ENCODE measurements at regions not wholly inside any gene's neighbourhood (a gene's known extent, or its start where the extent isn't known, plus 50 kb on each side); places are given as distances from the start of the nearest gene placed in this dataset.

GRCh38 chr13:107456431-107456830, 758.9 kb downstream of the LIG4 start:
- TF ChIP-seq ISL1 (CRISPR knock-in tag; IDR thresholded peaks at IDR 0.05) (no peak), ZNF565 (CRISPR knock-in tag; conservative IDR thresholded peaks at IDR 0.05; ENCODE audit: low read depth) (no peak), ZFP3 (CRISPR knock-in tag; IDR thresholded peaks at IDR 0.05) (no peak), RARB (CRISPR knock-in tag; IDR thresholded peaks at IDR 0.05) (no peak), ESRRG (CRISPR knock-in tag; IDR thresholded peaks at IDR 0.05) (no peak), SNAI2 (CRISPR knock-in tag; IDR thresholded peaks at IDR 0.05) (no peak), ZFP30 (CRISPR knock-in tag; IDR thresholded peaks at IDR 0.05) (no peak)
- TF ChIP-seq, protein P1, sequence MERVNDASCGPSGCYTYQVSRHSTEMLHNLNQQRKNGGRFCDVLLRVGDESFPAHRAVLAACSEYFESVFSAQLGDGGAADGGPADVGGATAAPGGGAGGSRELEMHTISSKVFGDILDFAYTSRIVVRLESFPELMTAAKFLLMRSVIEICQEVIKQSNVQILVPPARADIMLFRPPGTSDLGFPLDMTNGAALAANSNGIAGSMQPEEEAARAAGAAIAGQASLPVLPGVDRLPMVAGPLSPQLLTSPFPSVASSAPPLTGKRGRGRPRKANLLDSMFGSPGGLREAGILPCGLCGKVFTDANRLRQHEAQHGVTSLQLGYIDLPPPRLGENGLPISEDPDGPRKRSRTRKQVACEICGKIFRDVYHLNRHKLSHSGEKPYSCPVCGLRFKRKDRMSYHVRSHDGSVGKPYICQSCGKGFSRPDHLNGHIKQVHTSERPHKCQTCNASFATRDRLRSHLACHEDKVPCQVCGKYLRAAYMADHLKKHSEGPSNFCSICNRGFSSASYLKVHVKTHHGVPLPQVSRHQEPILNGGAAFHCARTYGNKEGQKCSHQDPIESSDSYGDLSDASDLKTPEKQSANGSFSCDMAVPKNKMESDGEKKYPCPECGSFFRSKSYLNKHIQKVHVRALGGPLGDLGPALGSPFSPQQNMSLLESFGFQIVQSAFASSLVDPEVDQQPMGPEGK (CRISPR knock-in tag; IDR thresholded peaks at IDR 0.05; ENCODE audit: borderline replicate concordance), result no peak
- TF ChIP-seq, protein P2, sequence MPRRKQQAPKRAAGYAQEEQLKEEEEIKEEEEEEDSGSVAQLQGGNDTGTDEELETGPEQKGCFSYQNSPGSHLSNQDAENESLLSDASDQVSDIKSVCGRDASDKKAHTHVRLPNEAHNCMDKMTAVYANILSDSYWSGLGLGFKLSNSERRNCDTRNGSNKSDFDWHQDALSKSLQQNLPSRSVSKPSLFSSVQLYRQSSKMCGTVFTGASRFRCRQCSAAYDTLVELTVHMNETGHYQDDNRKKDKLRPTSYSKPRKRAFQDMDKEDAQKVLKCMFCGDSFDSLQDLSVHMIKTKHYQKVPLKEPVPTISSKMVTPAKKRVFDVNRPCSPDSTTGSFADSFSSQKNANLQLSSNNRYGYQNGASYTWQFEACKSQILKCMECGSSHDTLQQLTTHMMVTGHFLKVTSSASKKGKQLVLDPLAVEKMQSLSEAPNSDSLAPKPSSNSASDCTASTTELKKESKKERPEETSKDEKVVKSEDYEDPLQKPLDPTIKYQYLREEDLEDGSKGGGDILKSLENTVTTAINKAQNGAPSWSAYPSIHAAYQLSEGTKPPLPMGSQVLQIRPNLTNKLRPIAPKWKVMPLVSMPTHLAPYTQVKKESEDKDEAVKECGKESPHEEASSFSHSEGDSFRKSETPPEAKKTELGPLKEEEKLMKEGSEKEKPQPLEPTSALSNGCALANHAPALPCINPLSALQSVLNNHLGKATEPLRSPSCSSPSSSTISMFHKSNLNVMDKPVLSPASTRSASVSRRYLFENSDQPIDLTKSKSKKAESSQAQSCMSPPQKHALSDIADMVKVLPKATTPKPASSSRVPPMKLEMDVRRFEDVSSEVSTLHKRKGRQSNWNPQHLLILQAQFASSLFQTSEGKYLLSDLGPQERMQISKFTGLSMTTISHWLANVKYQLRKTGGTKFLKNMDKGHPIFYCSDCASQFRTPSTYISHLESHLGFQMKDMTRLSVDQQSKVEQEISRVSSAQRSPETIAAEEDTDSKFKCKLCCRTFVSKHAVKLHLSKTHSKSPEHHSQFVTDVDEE (CRISPR knock-in tag; IDR thresholded peaks at IDR 0.05), result no peak
- ATAC-seq, result no peak

DNA sequence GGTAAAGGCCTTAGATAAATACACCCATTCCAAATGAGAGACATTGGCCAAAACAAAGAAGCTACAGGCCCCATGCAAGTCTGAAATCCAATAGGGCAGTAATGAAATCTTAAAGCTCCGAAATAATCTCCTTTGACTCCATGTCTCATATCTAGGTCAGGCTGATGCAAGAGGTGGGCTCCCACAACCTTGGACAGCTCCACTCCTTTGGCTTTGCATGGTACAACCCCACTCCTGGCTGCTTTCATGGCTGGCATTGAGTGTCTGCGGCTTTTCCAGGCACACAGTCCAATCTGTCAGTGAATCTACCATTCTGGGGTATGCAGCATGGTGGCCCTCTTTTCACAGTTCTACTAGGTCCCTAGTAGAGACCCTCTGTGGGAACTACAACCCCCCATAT, 762.5 kb downstream of the LIG4 start:
- no peak for ATAC-seq
- no peak for TF ChIP-seq ZC3H10 (CRISPR knock-in tag; IDR thresholded peaks at IDR 0.05)
- TF ChIP-seq, protein P1 (CRISPR knock-in tag; IDR thresholded peaks at IDR 0.05; ENCODE audit: borderline replicate concordance), result no peak
- no peak for TF ChIP-seq CREB5 (CRISPR knock-in tag; IDR thresholded peaks at IDR 0.05; ENCODE audit: low read depth)
- no peak for TF ChIP-seq CSDC2 (CRISPR knock-in tag; IDR thresholded peaks at IDR 0.05)
- no peak for TF ChIP-seq ZNF565 (CRISPR knock-in tag; conservative IDR thresholded peaks at IDR 0.05; ENCODE audit: low read depth)
- TF ChIP-seq CSRNP3 (CRISPR knock-in tag; IDR thresholded peaks at IDR 0.05), result no peak

GRCh38 chr13:107450931-107451330, 764.4 kb downstream of the LIG4 start:
- ATAC-seq, result peak; percentile 93
- TF ChIP-seq PPARA (CRISPR knock-in tag; IDR thresholded peaks at IDR 0.05; ENCODE audit: borderline replicate concordance), result no peak
- no peak for TF ChIP-seq CSRNP3 (CRISPR knock-in tag; IDR thresholded peaks at IDR 0.05)
- no peak for TF ChIP-seq ZFP30 (CRISPR knock-in tag; IDR thresholded peaks at IDR 0.05)
- TF ChIP-seq TCF4 (CRISPR knock-in tag; IDR thresholded peaks at IDR 0.05; ENCODE audit: borderline replicate concordance), result no peak
- TF ChIP-seq, protein P2 (CRISPR knock-in tag; IDR thresholded peaks at IDR 0.05), result no peak
